ENCODE measurements at regions not wholly inside any gene's neighbourhood (a gene's known extent, or its start where the extent isn't known, plus 50 kb on each side); places are given as distances from the start of the nearest gene placed in this dataset.
"Not testable (repeated sequence)": the region's sequence is repeated elsewhere in the genome, so short reads cannot be mapped to it uniquely, and the experiment has no call there.

DNA sequence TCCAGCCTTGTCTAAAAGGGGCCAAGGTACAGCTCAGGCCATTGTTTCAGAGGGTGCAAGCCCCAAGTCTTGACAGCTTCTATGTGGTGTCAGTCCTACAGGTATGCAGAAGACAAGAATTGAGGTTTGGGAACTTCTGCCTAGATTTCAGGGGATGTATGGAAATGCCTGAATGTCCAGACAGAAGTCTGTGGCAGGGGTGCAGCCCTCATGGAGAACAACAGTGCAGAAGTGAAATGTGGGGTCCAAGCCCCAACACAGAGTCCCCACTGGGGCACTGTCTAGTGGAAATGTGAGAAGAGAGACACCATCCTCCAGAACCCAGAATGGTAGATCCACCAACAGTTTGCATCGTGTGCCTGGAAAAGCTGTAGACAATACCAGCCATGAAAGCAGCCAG is 400.3 kb upstream of the CAMK1G start:
- no peak for DNase-seq (ENCODE audit: low spot score)

DNA sequence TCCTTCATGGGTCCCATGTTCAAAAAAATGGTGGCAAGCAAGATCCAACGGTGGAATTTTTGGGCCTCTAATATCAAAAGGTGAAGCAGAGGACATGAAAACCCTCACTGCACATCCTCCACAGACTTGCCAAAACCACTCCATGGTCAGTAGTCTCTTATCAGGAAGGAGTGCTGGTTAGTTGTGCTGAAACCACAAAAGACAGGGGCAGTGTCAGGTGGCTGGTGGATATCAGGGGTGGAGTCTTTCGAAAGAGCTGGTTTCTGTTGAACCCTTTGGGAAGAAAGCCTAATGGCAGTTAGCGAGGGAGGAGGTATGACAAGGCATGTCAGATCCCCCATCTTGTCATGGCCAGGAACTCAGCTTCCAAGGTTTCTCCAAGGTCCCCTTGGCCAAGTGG is 395.9 kb upstream of the CAMK1G start:
- DNase-seq (ENCODE audit: low spot score): no peak

DNA sequence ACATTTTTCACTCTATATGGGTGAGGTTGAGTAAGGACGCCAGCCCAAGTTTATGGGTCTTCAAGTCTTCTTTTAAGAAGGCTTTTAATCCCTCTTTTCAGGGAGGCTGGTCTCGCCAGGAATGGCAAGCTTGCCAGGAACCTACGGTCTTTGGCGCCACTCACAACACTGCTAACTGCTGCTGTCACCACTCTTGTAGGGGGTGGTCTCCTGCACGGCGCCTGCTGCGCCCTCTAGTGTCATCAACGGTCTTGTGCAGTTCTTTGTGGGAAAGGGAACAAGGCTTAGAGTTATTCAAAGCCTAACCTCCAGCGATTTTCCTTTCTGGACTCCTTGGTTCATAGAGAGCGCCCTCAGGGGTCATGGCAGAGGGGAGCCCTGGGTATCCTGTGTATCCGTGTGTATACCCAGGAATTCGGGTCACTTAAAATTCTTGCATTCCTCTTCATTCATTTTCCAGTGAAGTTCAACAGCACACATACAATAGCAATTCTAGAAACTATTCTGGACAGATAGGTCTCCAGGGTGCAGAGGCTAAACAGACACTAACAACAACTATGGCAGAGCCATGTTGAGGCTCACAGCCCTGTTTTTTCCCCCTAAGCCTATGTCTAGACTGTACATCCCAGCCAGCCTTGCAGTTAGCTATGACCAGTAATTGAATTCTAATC is 392.8 kb upstream of the CAMK1G start:
- peak; percentile 75 for DNase-seq (ENCODE audit: low spot score)

DNA sequence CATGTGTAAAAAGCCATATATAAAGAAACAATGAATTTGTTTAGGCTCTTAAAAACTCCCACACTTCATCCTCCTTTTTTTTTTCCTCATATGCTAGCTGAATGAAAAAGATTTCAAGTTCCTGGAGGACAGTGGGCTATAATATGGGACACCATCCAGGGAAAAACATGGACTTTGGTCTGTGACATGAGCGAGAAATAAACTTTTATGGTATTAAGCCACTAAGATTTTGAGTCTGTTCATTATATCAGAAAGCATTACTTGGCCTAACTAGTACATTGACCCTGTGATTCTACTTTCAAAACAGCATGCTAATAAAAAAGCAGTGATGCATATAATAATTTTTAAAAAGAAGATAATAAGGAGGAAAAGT is 392.3 kb upstream of the CAMK1G start:
- no peak for DNase-seq (ENCODE audit: low spot score)

DNA sequence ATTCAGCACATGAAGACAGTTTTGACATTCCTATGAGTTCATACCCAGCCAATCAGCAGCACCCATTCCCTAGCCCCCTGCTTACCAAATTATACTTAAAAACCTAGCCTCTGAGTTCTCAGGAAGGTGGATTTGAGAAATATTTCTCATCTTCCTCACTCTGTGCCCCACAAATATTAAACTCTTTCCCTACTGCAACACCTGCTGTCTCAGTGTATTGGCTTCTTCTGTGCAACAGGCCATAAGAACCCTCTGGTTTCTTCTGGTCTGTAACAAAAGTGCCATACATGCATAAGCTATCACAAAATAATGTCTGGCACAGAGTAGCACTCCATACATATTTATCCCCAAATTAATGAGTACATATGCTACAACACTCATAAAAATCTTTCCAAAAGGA is 387.4 kb upstream of the CAMK1G start:
- no peak for DNase-seq (ENCODE audit: low spot score)

DNA sequence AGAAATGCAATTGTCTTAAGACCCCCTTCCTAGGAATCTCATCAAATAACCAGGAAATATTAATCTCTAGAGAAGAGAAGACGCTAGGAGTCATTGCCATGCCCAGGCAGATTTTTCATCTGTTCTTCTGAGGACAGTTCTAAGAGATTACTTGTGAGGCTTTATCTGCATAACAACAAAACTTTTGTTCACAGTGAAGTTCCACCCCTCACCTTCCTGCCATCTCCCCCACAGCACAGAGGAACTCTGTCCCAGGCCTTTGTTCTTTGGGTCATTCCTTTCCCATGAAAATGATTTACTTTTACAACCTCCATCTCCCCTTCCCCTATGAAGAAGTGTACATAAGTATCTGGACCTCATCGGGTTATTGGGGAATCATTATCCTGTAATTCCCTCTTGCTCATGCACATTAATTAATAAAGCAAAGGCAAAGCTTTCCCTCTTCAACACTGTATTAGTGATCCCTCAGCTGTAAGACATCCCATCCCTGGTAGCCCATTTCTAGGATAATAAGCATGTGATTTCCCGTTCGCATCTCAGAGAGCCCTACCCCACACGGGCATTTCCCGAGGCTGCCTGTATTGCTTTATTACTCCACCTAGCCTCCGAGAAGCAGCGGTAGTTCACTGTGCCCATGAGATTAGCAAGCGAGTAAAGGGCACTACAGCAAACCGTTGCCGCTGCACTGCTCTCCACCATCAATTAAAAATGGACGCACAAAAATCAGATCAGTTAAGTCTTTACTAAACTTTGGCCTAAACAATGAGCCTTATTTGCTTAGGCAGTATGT is 384.4 kb upstream of the CAMK1G start:
- no peak for DNase-seq (ENCODE audit: low spot score)

DNA sequence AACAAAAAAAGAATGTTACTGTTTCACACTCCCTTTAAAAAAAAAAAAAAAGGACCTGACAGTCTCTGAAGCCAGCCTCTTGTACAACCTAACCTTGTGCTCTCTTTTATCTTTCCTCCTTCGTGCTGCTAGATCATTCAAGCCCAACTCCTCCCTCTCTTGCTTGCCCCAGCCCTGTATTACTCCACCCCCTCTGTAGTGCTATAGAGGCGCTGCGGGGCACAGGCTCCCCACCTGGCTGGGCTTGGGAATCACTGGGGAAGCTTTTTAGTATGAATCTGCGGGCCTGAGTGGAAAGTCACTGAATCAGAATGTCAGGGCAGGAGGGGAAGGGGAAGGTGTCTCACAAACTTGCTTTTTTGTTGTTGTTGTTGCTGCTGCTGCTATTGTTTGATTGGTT is 383.7 kb upstream of the CAMK1G start:
- DNase-seq (ENCODE audit: low spot score): no peak

DNA sequence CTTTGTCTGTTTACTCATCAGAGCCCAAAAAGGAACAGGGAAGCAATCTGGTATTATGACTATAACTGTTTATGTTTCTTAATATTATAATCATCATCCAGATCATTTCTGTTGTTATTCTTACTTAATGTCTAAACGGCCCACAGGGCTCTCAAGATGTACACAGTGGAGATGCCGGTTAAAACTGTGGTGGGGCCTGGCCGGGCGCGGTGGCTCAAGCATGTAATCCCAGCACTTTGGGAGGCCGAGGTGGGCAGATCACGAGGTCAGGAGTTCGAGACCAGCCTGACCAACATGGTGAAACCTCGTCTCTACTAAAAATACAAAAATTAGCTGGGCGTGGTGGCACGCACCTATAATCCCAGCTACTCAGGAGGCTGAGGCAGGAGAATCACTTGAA is 381.2 kb upstream of the CAMK1G start:
- not testable (repeated sequence) for DNase-seq (ENCODE audit: low spot score)

DNA sequence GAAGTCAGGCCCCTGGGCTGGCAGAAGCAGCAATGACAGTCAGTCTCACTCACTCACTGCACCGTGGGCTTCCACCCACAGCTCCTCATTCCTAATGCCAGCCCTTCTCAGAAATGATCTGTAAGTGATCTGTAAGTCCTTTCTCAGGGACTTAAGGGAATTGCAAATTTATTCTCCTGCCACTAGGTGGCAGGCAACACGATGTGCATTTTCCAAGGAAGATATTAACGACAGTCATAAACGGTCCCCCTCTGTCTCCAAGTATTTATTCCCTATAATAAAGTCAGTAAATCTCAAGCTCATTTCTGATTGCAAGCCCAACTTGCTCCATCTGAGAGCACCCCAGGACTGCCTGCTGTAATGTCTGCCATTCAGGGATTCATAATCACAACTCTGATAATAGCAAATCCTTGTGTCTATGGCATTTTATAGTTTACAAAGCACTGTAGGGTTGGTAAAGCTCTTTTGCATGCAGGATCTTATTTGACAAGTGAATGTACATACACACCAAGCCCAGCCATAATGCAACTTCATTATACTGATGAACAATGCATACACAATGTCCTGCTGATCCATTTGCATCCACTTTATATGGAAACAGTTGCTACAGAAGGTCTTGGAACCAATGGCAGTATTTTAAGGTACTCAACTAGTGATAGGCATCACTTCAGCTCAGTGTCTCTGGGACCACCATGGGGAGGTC is 380.5 kb upstream of the CAMK1G start:
- DNase-seq (ENCODE audit: low spot score): peak; percentile 79

DNA sequence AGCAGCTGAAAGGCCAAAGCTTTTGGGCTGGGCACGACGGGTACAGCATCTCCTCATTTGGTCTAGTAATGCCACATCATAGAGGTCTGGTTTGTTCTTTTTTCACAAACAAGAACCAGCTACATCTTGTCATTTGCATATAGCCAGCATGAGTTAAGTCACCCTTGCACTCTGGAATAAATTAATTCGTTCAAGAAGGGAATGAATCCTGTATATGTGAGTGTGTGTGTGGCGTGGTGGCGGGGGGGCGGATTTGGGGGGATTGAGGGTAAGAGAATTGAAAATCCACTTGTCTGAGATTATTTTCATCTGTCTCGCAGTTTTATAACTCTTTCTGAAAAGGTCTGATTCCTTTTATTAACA is 380.0 kb upstream of the CAMK1G start:
- DNase-seq (ENCODE audit: low spot score): no peak

DNA sequence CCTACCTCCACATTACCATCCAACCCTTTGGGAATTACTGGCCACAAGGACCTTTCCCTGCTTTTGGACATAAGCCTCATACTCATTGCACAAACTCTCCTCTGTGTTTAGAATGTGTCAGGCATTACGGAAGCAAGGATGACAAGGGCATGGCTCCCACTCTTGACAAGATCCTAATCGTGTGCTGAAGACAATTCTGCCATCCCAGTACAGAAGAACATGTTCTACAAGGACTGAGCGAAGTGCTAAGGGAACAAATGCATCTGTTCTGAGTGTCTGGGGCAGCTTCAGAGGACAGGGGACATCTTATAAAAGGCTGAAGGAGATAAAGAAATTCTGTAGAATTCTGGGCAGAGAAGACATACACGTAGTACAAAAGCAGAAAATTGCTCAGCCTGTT is 378.5 kb upstream of the CAMK1G start:
- DNase-seq (ENCODE audit: low spot score): no peak

DNA sequence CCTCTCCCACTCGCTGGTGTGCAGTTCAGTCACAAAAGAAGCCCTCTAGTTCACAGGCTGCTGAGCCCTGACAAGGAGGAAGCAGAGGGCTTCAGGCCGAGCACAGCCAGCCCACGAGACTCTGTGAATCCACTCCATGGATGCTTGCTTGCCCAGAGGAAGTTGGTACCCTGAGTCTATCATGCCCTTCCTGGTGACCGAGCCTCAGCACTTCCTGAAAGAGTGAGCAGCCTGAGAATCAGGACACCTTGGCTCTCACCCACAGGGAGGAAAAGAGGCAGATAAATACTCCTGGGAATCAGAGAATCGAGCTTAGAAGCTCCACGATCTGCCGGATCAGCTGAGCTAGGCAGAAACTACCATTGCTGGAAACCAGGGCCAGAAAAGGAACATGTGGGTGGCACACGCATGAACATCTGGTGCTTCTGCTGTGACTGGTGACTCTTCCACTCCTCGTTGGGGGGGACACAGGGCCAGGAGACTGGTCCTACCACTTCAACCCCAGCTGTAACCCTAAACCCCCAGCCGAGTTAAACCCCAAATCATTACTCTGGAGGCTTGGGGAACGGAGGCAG is 376.3 kb upstream of the CAMK1G start:
- DNase-seq (ENCODE audit: low spot score): peak; percentile 23

DNA sequence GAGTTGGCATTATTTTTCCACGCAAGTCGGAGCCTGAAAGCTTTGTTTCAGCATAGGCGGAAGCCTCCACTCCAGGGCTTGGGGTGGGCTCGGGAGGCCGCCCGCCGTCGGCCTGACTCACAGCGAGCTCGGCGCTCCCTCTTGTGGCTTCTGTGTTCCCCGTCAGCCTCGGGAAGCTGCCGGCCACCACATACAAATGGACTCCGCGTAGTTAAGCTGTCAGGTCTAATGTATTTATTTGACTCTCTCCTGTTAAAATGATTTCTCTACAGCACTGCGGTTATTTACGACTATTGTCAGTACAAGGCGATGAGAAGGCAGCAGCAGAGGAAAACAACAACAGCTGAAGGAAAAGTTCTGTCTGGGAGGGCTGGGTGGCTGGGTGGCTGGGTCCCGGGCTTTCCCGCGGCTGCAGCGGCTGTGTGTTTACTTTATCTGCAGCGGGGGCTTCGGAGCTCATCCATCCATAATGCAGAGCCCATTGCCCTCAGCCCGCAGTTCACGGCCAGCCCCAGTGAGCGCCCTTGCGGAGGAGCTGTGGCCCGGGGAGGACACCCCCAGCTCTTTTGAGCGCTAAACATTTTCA is 375.7 kb upstream of the CAMK1G start:
- DNase-seq (ENCODE audit: low spot score): peak; percentile 73

DNA sequence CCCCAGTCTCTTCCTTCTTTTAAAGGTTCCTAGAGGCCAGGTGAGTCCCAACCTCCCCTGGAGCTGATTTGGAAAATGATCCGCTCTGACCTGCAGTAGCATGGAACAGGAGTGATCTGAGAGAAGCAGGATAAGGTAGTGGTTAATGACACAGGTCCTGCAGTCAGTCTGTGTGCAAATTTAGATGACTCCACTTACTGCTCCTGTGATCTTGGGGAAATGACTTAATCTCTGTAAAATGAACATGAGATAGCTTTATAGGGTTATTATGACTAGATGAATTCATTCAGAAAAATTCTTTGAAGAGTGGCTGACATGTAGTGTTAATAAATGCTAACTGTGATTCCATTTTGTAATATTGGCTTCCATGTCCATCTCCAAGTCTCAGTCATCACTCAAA is 374.9 kb upstream of the CAMK1G start:
- no peak for DNase-seq (ENCODE audit: low spot score)

DNA sequence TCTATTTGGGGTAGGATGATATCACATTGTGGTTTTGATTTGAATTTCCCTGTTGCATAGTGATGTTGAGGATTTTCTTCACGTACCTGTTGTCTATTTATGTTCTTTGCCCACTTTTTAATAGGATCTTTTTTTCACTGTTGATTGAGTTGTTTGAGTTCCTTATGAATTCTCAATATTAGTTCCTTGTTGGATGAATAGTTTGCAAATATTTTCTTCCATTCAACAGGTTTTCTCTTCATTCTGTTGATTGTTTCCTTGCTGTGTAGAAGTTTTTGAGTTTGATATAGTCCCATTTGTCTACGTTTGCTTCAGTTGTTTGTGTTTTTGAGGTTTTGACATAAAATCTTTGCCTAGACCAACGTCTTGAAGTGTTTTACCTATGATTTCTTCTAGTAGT is 369.5 kb upstream of the CAMK1G start:
- no peak for DNase-seq (ENCODE audit: low spot score)

DNA sequence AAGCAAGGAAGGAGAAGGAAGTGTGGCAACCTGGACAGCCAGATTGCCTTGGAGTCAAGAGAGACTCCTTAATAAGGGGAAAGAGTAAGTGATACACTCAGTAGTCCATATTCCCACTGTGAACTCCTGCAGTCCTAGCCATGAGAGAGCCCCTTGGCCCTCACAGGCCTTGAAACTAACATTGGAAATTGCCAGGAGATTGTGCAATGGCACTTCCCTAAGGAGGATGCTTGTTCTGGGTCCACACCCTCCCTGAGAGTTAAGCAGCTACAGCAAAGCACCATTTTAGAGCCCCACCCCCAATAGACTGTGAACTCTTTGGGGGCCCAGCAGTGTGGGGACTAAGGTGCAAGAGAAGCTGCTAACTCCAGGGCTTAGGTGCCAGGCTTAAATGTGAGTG is 367.7 kb upstream of the CAMK1G start:
- DNase-seq (ENCODE audit: low spot score): no peak

DNA sequence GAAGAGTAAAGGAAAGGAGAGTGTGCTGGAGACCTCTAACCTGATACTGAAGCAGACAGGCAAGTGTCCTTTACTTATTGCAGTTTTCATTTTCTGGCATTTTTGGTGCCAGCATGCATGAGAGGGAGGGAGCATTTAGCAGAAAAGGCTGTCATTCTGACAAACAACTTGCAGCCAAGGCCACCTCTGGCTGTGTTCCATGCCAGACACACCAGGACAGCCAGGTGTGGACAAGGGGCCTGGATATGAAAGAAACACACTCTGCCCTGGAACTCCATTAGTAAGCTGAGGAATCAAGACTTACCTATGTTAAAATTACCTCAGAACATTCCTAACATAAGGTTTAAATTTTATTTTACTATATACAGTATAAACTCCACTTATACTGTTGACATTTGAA is 365.4 kb upstream of the CAMK1G start:
- no peak for DNase-seq (ENCODE audit: low spot score)

DNA sequence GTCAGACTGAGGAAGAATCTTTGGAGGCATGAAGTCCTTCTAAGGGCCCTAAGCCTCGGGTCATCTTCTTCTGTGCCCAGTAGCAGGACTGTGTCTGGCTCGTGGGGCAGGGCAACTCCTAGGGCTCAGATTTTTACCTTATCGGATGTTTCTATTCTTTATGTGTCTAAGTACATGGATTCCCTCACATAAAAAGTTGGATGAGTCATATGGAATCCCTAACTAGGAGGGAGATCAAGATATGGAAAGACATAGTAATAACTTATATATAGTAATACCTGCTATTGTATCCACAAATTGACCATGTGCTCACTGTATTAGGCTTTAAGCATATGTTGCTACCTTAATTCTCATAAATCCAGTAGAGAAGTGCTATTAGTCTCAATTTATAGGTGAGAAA is 364.5 kb upstream of the CAMK1G start:
- no peak for DNase-seq (ENCODE audit: low spot score)

DNA sequence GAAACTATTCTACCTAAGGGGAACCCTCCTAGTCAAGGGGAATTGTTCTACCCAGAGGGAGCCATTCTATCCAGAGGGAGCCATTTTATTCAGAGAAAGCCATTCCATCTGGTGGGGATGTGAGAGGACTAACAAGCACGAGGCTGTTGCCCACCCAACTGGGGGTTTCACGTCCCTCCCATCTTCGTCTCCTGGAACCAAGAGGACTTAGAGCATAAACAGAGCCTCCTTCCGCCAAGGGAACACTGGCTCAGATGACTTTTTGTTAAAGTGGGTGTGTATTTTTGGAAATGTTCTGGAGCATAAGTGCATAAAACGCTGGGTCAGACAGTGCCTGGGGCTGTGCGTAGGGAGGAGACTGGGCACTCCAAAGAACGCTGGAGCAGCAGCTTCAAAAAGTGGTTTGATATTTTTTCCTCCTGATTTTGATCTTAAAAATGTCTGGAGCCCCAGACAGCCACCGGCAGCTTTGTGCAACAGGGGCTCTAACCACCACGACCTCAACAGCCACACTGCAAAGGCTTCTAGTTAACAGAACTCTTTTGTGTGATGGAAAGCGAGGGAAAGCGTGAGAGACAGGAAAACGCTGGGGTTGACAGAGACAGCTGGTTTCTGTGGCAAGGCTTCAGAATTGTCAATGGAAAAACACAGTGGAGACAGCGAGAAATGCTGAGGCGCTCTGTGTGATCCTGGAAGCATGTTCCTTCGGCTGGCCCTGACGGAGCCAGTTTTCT is 363.6 kb upstream of the CAMK1G start:
- DNase-seq (ENCODE audit: low spot score): peak; percentile 54

DNA sequence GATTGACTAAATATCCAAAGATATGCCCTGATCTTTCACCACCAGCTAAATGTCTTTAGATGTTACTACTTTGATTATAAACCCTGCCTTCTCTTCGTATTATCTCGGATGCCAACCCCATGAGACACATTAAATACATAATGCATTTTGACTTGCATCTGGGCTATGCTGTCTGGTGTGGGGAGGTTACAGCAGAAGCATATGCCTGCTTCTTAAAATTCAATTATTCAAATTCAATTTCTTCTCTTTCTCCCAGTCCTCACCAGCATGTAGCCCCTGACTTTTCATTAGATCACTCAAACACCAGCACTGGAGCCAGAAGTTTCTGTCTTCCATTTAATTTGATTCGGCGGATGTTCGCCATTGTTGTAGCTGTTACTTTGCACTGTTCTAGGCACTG is 360.7 kb upstream of the CAMK1G start:
- DNase-seq (ENCODE audit: low spot score): no peak

DNA sequence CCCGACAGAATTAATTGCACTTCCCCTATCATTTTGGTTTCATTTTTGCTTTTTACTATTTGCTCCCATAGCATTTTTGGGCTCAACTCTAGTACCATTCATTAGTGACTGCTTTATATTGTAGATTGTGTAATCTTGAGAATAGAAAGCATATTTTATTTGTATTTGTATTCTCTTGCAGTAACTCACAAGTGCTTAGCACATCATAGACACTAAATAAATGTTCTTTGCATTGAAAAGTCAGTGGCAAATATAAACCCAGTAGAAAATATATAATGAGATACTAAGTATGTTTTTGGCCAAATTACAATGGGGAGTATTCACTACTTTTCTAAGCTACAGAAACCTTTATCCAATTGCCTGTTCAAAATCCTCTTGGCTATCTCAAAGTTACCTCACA is 359.7 kb upstream of the CAMK1G start:
- no peak for DNase-seq (ENCODE audit: low spot score)

DNA sequence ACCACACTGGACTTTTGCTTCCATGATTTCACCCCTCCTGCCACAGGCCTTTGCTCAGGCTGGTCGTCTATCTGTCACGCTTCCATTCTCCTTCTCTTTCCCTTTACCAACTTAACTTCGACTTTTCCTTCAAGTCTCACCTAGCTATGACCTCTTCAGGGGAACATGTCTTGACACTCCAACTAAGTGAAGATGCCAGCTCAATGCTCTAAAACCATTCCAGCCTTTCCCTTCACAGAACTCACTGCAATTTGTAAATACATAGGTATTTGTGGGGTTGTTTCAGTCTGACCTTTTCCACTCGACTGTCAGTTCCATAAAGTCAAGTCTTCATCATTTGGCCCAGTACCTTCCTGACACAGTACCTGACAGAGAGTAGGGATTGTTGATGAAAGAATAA is 358.6 kb upstream of the CAMK1G start:
- no peak for DNase-seq (ENCODE audit: low spot score)
